ENCODE measurements at regions not wholly inside any gene's neighbourhood (a gene's known extent, or its start where the extent isn't known, plus 50 kb on each side); places are given as distances from the start of the nearest gene placed in this dataset.
A peak's percentile ranks its signal among the peaks of the same experiment; 100 is the strongest.

DNA sequence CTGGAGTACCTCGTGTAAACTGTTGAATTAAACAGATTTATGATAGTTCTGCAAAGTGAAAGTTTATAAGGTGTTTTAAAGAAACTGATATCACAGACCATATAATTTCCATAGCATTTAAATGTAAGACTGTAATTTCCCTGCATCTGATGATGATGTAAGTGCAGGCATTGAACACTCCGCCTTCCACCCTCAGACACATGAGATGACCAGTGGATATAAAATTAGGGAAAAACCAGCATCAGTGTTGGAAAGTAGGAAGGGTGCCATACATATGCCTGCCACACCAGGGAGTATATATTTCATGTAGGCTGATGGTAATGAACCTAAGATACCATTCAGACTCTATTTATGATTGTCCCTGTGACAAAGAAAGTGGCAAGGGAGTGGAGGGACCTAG is 519.2 kb downstream of the ACTL7B start:
- H2BK12ac ChIP-seq (ENCODE audit: low read length), result no peak overlapping the region
- no peak overlapping the region for H3K18ac ChIP-seq (ENCODE audit: low read length)
- H3K4me3 ChIP-seq (ENCODE audit: low read depth, low read length), result no peak overlapping the region
- H3K4me1 ChIP-seq (ENCODE audit: control insufficient read depth in 1 of 2, insufficient read depth in 2 of 2, low read length in 2 of 2), result no peaks in the 10 kb centered on the region
- no peak overlapping the region for H3K27ac ChIP-seq (ENCODE audit: low read depth, low read length)
- no peak overlapping the region for H2BK5ac ChIP-seq (ENCODE audit: low read depth, low read length, poor library complexity)
- H3K36me3 ChIP-seq (ENCODE audit: control insufficient read depth in 1 of 2, insufficient read depth in 2 of 2, low read length in 2 of 2), result no peaks in the 10 kb centered on the region
- no peak overlapping the region for H3K4me2 ChIP-seq (ENCODE audit: low read length)
- H3K4ac ChIP-seq (ENCODE audit: low read depth, low read length), result no peak overlapping the region
- no peak for DNase-seq
- H3K79me1 ChIP-seq (ENCODE audit: low read length), result no peaks in the 10 kb centered on the region
- no peaks in the 10 kb centered on the region for H3K9me3 ChIP-seq (ENCODE audit: insufficient read depth, low read depth, low read length)
- H4K8ac ChIP-seq (ENCODE audit: low read depth, low read length), result no peak overlapping the region
- H4K12ac ChIP-seq (ENCODE audit: low read depth, low read length), result no peak overlapping the region
- no peaks in the 10 kb centered on the region for H3K79me2 ChIP-seq (ENCODE audit: control insufficient read depth, insufficient read depth, low read length, poor library complexity)
- H3K27me3 ChIP-seq (ENCODE audit: insufficient read depth, low read length), result no peaks in the 10 kb centered on the region
- no CpG with 5 or more reads among the region's 2 CpGs for WGBS (ENCODE audit: extremely low coverage, insufficient coverage, insufficient read length)
- no peak overlapping the region for H2BK120ac ChIP-seq (ENCODE audit: insufficient read depth, low read length, poor library complexity)
- H2AFZ ChIP-seq (ENCODE audit: insufficient read depth, low read length, poor library complexity), result no peak overlapping the region
- no peak overlapping the region for H2AK5ac ChIP-seq (ENCODE audit: low read length)
- no peak overlapping the region for H4K91ac ChIP-seq (ENCODE audit: low read depth, low read length)
- H3K14ac ChIP-seq (ENCODE audit: low read length), result no peak overlapping the region
- H3K9ac ChIP-seq (ENCODE audit: low read length), result no peak overlapping the region
- H3K23ac ChIP-seq (ENCODE audit: low read length), result no peak overlapping the region

GRCh38 chr9:108333530-108333983 is 522.2 kb downstream of the ACTL7B start:
- Histone ChIP-seq H4K8ac (ENCODE audit: low read depth, low read length) (no peak overlapping the region), H3K27me3 (ENCODE audit: insufficient read depth, low read length) (no peaks in the 10 kb centered on the region), H2BK120ac (ENCODE audit: insufficient read depth, low read length, poor library complexity) (no peak overlapping the region), H3K4me1 (ENCODE audit: control insufficient read depth in 1 of 2, insufficient read depth in 2 of 2, low read length in 2 of 2) (no peaks in the 10 kb centered on the region), H2AK5ac (ENCODE audit: low read length) (no peak overlapping the region), H3K27ac (ENCODE audit: low read depth, low read length) (no peak overlapping the region), H3K4ac (ENCODE audit: low read depth, low read length) (no peak overlapping the region), H3K36me3 (ENCODE audit: control insufficient read depth in 1 of 2, insufficient read depth in 2 of 2, low read length in 2 of 2) (no peaks in the 10 kb centered on the region), H3K4me2 (ENCODE audit: low read length) (no peak overlapping the region), H2BK12ac (ENCODE audit: low read length) (no peak overlapping the region), H3K79me1 (ENCODE audit: low read length) (no peaks in the 10 kb centered on the region), H3K23ac (ENCODE audit: low read length) (no peak overlapping the region), H3K79me2 (ENCODE audit: control insufficient read depth, insufficient read depth, low read length, poor library complexity) (no peaks in the 10 kb centered on the region), H3K9me3 (ENCODE audit: insufficient read depth, low read depth, low read length) (no peaks in the 10 kb centered on the region), H2AFZ (ENCODE audit: insufficient read depth, low read length, poor library complexity) (no peak overlapping the region), H3K9ac (ENCODE audit: low read length) (no peak overlapping the region), H3K18ac (ENCODE audit: low read length) (no peak overlapping the region), H3K4me3 (ENCODE audit: low read depth, low read length) (no peak overlapping the region), H3K14ac (ENCODE audit: low read length) (no peak overlapping the region), H2BK5ac (ENCODE audit: low read depth, low read length, poor library complexity) (no peak overlapping the region), H4K91ac (ENCODE audit: low read depth, low read length) (no peak overlapping the region), H4K12ac (ENCODE audit: low read depth, low read length) (no peak overlapping the region)
- no peak for DNase-seq
- no CpG with 5 or more reads among the region's 1 CpG for WGBS (ENCODE audit: extremely low coverage, insufficient coverage, insufficient read length)

GRCh38 chr9:108331596-108331995 is 524.2 kb downstream of the ACTL7B start:
- WGBS (ENCODE audit: extremely low coverage, insufficient coverage, insufficient read length), result no CpG with 5 or more reads among the region's 2 CpGs
- no peaks in the 10 kb centered on the region for H3K79me2 ChIP-seq (ENCODE audit: control insufficient read depth, insufficient read depth, low read length, poor library complexity)
- no peaks in the 10 kb centered on the region for H3K36me3 ChIP-seq (ENCODE audit: control insufficient read depth in 1 of 2, insufficient read depth in 2 of 2, low read length in 2 of 2)
- no peak overlapping the region for H3K27ac ChIP-seq (ENCODE audit: low read depth, low read length)
- no peak overlapping the region for H2AK5ac ChIP-seq (ENCODE audit: low read length)
- peak in 1 of 2 donors; percentile 46 for DNase-seq
- no peak overlapping the region for H3K4me3 ChIP-seq (ENCODE audit: low read depth, low read length)
- H3K14ac ChIP-seq (ENCODE audit: low read length), result no peak overlapping the region
- no peak overlapping the region for H2AFZ ChIP-seq (ENCODE audit: insufficient read depth, low read length, poor library complexity)
- H4K12ac ChIP-seq (ENCODE audit: low read depth, low read length), result no peak overlapping the region
- H3K79me1 ChIP-seq (ENCODE audit: low read length), result no peaks in the 10 kb centered on the region
- H2BK5ac ChIP-seq (ENCODE audit: low read depth, low read length, poor library complexity), result no peak overlapping the region
- H3K4ac ChIP-seq (ENCODE audit: low read depth, low read length), result no peak overlapping the region
- H3K4me2 ChIP-seq (ENCODE audit: low read length), result no peak overlapping the region
- no peak overlapping the region for H2BK120ac ChIP-seq (ENCODE audit: insufficient read depth, low read length, poor library complexity)
- no peaks in the 10 kb centered on the region for H3K4me1 ChIP-seq (ENCODE audit: control insufficient read depth in 1 of 2, insufficient read depth in 2 of 2, low read length in 2 of 2)
- no peak overlapping the region for H3K23ac ChIP-seq (ENCODE audit: low read length)
- no peak overlapping the region for H3K9ac ChIP-seq (ENCODE audit: low read length)
- no peak overlapping the region for H3K18ac ChIP-seq (ENCODE audit: low read length)
- no peak overlapping the region for H4K8ac ChIP-seq (ENCODE audit: low read depth, low read length)
- H3K9me3 ChIP-seq (ENCODE audit: insufficient read depth, low read depth, low read length), result no peaks in the 10 kb centered on the region
- H4K91ac ChIP-seq (ENCODE audit: low read depth, low read length), result no peak overlapping the region
- no peak overlapping the region for H2BK12ac ChIP-seq (ENCODE audit: low read length)
- no peaks in the 10 kb centered on the region for H3K27me3 ChIP-seq (ENCODE audit: insufficient read depth, low read length)

DNA sequence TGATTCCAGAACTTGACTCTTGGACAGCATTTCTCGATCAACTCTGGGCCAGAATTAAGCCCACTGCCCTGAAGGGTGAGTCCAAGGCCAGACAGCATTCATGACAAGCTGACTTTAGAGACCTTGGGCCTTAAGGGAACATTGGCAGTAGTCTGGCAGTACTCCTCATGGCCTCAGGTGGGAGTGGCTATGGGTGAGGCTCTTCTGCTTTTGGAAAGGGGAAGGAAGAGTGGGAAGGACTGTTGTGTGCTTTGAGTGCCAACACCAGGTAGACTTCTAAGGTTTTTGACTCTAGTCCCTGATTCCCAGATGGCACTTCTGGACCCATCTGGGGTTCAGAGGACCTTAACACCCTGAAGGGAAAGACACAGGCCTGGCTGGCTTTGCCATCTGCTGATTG is 530.4 kb downstream of the ACTL7B start:
- Histone ChIP-seq H3K79me1 (ENCODE audit: low read length) (no peaks in the 10 kb centered on the region), H4K12ac (ENCODE audit: low read depth, low read length) (no peak overlapping the region), H3K27me3 (ENCODE audit: insufficient read depth, low read length) (no peaks in the 10 kb centered on the region), H2BK12ac (ENCODE audit: low read length) (no peak overlapping the region), H2AFZ (ENCODE audit: insufficient read depth, low read length, poor library complexity) (no peak overlapping the region), H3K36me3 (ENCODE audit: control insufficient read depth in 1 of 2, insufficient read depth in 2 of 2, low read length in 2 of 2) (no peaks in the 10 kb centered on the region), H3K9me3 (ENCODE audit: insufficient read depth, low read depth, low read length) (no peaks in the 10 kb centered on the region), H3K9ac (ENCODE audit: low read length) (no peak overlapping the region), H2AK5ac (ENCODE audit: low read length) (no peak overlapping the region), H3K4me3 (ENCODE audit: low read depth, low read length) (no peak overlapping the region), H3K18ac (ENCODE audit: low read length) (no peak overlapping the region), H3K4me2 (ENCODE audit: low read length) (no peak overlapping the region), H3K4ac (ENCODE audit: low read depth, low read length) (no peak overlapping the region), H3K14ac (ENCODE audit: low read length) (no peak overlapping the region), H4K91ac (ENCODE audit: low read depth, low read length) (no peak overlapping the region), H3K27ac (ENCODE audit: low read depth, low read length) (no peak overlapping the region), H2BK5ac (ENCODE audit: low read depth, low read length, poor library complexity) (no peak overlapping the region), H2BK120ac (ENCODE audit: insufficient read depth, low read length, poor library complexity) (no peak overlapping the region), H4K8ac (ENCODE audit: low read depth, low read length) (no peak overlapping the region), H3K79me2 (ENCODE audit: control insufficient read depth, insufficient read depth, low read length, poor library complexity) (no peaks in the 10 kb centered on the region), H3K23ac (ENCODE audit: low read length) (no peak overlapping the region), H3K4me1 (ENCODE audit: control insufficient read depth in 1 of 2, insufficient read depth in 2 of 2, low read length in 2 of 2) (no peaks in the 10 kb centered on the region)
- no peak for DNase-seq
- no CpG with 5 or more reads among the region's 1 CpG for WGBS (ENCODE audit: extremely low coverage, insufficient coverage, insufficient read length)
